ENCODE measurements at regions not wholly inside any gene's neighbourhood (a gene's known extent, or its start where the extent isn't known, plus 50 kb on each side); places are given as distances from the start of the nearest gene placed in this dataset.

DNA sequence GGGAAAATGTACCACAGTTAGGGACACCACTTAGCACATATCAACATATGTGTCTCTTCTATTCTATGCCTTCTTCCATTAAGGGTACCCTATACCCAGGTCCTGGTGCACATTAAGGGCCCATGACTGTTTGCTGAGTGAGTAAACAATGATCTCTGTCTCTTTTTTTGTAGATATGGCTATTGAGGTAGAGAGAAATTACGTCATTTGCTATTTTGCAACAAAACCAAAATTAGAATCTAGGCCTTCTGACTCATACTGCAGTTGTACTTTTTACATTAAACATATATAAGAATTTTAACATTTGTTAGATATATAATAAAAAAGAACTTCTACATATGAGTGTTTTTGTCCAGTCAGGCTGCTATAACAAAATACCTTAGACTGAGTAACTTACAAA lies 683.2 kb upstream of the LRRN3 start:
- Histone ChIP-seq H3K4me1 (ENCODE audit: low read length) (no peaks in the 10 kb centered on the region), H4K20me1 (ENCODE audit: insufficient read depth, low read length) (no peaks in the 10 kb centered on the region), H3K4me2 (ENCODE audit: low read depth, low read length) (no peak overlapping the region), H3K9ac (ENCODE audit: low read length) (no peak overlapping the region), H3K36me3 (replicated peaks; ENCODE audit: insufficient read depth, low read length) (no peaks in the 10 kb centered on the region), H3K27me3 (replicated peaks; ENCODE audit: insufficient read depth, low read length) (no peaks in the 10 kb centered on the region), H3K27ac (ENCODE audit: low read length) (no peak overlapping the region), H3K79me2 (ENCODE audit: low read length) (no peaks in the 10 kb centered on the region), H2AFZ (ENCODE audit: low read length) (no peak overlapping the region), H3F3A (ENCODE audit: insufficient read depth, low read length) (no peaks in the 10 kb centered on the region), H3K9me2 (replicated peaks; ENCODE audit: insufficient read depth, low read length) (no peaks in the 10 kb centered on the region), H3K4me3 (ENCODE audit: low read length) (no peak overlapping the region), H3K9me3 (replicated peaks; ENCODE audit: insufficient read depth, low read length) (no peaks in the 10 kb centered on the region)
- no peak for DNase-seq
- TF ChIP-seq EZH2 (optimal IDR thresholded peaks at IDR 0.05; ENCODE audit: low read depth, low read length) (no peak), EZH2phosphoT487 (IDR thresholded peaks at IDR 0.05; ENCODE audit: low read length) (no peak)
- TF ChIP-seq, protein P1, sequence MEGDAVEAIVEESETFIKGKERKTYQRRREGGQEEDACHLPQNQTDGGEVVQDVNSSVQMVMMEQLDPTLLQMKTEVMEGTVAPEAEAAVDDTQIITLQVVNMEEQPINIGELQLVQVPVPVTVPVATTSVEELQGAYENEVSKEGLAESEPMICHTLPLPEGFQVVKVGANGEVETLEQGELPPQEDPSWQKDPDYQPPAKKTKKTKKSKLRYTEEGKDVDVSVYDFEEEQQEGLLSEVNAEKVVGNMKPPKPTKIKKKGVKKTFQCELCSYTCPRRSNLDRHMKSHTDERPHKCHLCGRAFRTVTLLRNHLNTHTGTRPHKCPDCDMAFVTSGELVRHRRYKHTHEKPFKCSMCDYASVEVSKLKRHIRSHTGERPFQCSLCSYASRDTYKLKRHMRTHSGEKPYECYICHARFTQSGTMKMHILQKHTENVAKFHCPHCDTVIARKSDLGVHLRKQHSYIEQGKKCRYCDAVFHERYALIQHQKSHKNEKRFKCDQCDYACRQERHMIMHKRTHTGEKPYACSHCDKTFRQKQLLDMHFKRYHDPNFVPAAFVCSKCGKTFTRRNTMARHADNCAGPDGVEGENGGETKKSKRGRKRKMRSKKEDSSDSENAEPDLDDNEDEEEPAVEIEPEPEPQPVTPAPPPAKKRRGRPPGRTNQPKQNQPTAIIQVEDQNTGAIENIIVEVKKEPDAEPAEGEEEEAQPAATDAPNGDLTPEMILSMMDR (IDR thresholded peaks at IDR 0.05; ENCODE audit: low read length): no peak

DNA sequence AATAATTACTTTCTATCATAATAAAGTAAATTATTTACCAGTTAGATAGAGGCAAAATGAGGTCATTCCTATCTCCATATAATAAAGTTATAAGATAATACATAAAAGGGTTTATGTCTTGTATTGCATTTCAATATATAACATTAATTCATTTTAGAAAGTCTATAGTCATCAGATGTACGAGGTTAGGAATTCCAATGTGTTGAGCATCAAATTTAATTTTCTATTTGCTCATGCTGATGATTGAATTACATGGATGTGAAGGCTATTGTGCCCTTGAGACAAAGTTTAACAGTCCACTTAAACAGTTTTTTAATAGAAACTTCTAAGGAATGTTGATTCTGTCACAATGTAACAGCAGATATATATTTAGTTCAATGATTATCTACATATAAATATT lies 678.3 kb upstream of the LRRN3 start:
- no peak overlapping the region for H3K27ac ChIP-seq (ENCODE audit: low read length)
- H3K36me3 ChIP-seq (replicated peaks; ENCODE audit: insufficient read depth, low read length): no peaks in the 10 kb centered on the region
- H3K4me3 ChIP-seq (ENCODE audit: low read length): no peak overlapping the region
- no peaks in the 10 kb centered on the region for H3K9me2 ChIP-seq (replicated peaks; ENCODE audit: insufficient read depth, low read length)
- H3K27me3 ChIP-seq (replicated peaks; ENCODE audit: insufficient read depth, low read length): no peaks in the 10 kb centered on the region
- H4K20me1 ChIP-seq (ENCODE audit: insufficient read depth, low read length): no peaks in the 10 kb centered on the region
- no peak for TF ChIP-seq EZH2 (optimal IDR thresholded peaks at IDR 0.05; ENCODE audit: low read depth, low read length)
- TF ChIP-seq EZH2phosphoT487 (IDR thresholded peaks at IDR 0.05; ENCODE audit: low read length): no peak
- TF ChIP-seq, protein P1 (IDR thresholded peaks at IDR 0.05; ENCODE audit: low read length): no peak
- H3K9me3 ChIP-seq (replicated peaks; ENCODE audit: insufficient read depth, low read length): no peaks in the 10 kb centered on the region
- DNase-seq: no peak
- no peaks in the 10 kb centered on the region for H3K4me1 ChIP-seq (ENCODE audit: low read length)
- H3K9ac ChIP-seq (ENCODE audit: low read length): no peak overlapping the region
- H3K4me2 ChIP-seq (ENCODE audit: low read depth, low read length): no peak overlapping the region
- no peaks in the 10 kb centered on the region for H3K79me2 ChIP-seq (ENCODE audit: low read length)
- H2AFZ ChIP-seq (ENCODE audit: low read length): no peak overlapping the region
- H3F3A ChIP-seq (ENCODE audit: insufficient read depth, low read length): no peaks in the 10 kb centered on the region

DNA sequence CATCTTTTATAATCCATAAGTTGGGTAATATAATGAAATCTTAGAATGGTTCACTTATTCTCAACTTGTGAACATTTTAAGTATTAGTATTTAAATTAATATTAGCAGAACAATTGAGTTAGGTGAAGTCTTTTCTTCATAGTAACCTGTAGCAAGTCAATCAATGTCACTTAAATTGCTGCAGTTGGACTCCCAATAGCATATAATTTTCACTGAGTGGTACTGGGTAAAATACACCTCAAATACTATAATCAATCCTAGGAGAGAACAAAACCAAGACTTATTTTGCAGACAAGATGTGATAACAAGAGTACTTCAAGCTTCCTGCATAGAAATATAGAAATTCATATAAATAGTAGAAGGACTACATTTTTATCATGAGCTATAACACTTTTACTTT lies 677.9 kb upstream of the LRRN3 start:
- DNase-seq: no peak
- H3K4me2 ChIP-seq (ENCODE audit: low read depth, low read length): no peak overlapping the region
- no peaks in the 10 kb centered on the region for H3K36me3 ChIP-seq (replicated peaks; ENCODE audit: insufficient read depth, low read length)
- H3F3A ChIP-seq (ENCODE audit: insufficient read depth, low read length): no peaks in the 10 kb centered on the region
- no peak overlapping the region for H3K27ac ChIP-seq (ENCODE audit: low read length)
- no peaks in the 10 kb centered on the region for H3K79me2 ChIP-seq (ENCODE audit: low read length)
- no peaks in the 10 kb centered on the region for H3K4me1 ChIP-seq (ENCODE audit: low read length)
- no peaks in the 10 kb centered on the region for H4K20me1 ChIP-seq (ENCODE audit: insufficient read depth, low read length)
- TF ChIP-seq EZH2phosphoT487 (IDR thresholded peaks at IDR 0.05; ENCODE audit: low read length) (no peak), EZH2 (optimal IDR thresholded peaks at IDR 0.05; ENCODE audit: low read depth, low read length) (no peak)
- TF ChIP-seq, protein P1 (IDR thresholded peaks at IDR 0.05; ENCODE audit: low read length): no peak
- no peak overlapping the region for H3K4me3 ChIP-seq (ENCODE audit: low read length)
- no peaks in the 10 kb centered on the region for H3K9me2 ChIP-seq (replicated peaks; ENCODE audit: insufficient read depth, low read length)
- no peak overlapping the region for H3K9ac ChIP-seq (ENCODE audit: low read length)
- H3K9me3 ChIP-seq (replicated peaks; ENCODE audit: insufficient read depth, low read length): no peaks in the 10 kb centered on the region
- no peak overlapping the region for H2AFZ ChIP-seq (ENCODE audit: low read length)
- H3K27me3 ChIP-seq (replicated peaks; ENCODE audit: insufficient read depth, low read length): no peaks in the 10 kb centered on the region

All from MM.1S (cell line).